ENCODE measurements at regions not wholly inside any gene's neighbourhood (a gene's known extent, or its start where the extent isn't known, plus 50 kb on each side); places are given as distances from the start of the nearest gene placed in this dataset.

DNA sequence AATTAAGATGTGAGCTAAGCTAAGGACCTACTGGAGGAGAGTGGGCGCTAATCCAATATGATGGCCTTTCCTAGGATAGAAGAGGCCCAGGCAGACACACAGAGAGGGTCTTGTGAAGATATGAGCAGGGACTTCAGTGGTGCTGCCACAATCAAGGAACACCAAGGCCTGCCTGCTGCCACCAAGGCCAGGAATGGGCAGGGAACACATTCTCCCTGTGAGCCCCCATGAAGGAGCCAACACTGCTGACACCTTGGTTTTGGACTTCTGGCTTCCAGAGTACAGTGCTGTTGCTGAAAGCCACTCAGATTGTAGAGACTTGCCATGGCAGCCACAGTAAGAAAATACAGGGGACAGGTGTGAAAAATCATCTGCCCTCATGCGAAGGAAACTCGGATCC is 73.1 kb upstream of the IRX1 start:
- no peak for TF ChIP-seq POLR2A (IDR thresholded peaks at IDR 0.05; ENCODE audit: control extremely low read depth in 1 of 2, low read depth in 2 of 2, low read length in 2 of 2)
- TF ChIP-seq, protein P1, sequence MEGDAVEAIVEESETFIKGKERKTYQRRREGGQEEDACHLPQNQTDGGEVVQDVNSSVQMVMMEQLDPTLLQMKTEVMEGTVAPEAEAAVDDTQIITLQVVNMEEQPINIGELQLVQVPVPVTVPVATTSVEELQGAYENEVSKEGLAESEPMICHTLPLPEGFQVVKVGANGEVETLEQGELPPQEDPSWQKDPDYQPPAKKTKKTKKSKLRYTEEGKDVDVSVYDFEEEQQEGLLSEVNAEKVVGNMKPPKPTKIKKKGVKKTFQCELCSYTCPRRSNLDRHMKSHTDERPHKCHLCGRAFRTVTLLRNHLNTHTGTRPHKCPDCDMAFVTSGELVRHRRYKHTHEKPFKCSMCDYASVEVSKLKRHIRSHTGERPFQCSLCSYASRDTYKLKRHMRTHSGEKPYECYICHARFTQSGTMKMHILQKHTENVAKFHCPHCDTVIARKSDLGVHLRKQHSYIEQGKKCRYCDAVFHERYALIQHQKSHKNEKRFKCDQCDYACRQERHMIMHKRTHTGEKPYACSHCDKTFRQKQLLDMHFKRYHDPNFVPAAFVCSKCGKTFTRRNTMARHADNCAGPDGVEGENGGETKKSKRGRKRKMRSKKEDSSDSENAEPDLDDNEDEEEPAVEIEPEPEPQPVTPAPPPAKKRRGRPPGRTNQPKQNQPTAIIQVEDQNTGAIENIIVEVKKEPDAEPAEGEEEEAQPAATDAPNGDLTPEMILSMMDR (IDR thresholded peaks at IDR 0.05; ENCODE audit: control extremely low read depth in 1 of 3, insufficient read depth in 1 of 3, low read depth in 1 of 3, low read length in 3 of 3), result no peak
- no peak for TF ChIP-seq POLR2AphosphoS5 (IDR thresholded peaks at IDR 0.05; ENCODE audit: low read depth, low read length)
- no peak for TF ChIP-seq SP1 (IDR thresholded peaks at IDR 0.05; ENCODE audit: low read depth, low read length)
- TF ChIP-seq, protein P2, sequence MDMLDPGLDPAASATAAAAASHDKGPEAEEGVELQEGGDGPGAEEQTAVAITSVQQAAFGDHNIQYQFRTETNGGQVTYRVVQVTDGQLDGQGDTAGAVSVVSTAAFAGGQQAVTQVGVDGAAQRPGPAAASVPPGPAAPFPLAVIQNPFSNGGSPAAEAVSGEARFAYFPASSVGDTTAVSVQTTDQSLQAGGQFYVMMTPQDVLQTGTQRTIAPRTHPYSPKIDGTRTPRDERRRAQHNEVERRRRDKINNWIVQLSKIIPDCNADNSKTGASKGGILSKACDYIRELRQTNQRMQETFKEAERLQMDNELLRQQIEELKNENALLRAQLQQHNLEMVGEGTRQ (IDR thresholded peaks at IDR 0.05; ENCODE audit: low read length), result no peak
- no peak for TF ChIP-seq MAX (IDR thresholded peaks at IDR 0.05)
